ENCODE measurements at regions not wholly inside any gene's neighbourhood (a gene's known extent, or its start where the extent isn't known, plus 50 kb on each side); places are given as distances from the start of the nearest gene placed in this dataset.

GRCh38 chr10:36073796-36074345 is 431.8 kb upstream of the FZD8 start:
- no peaks in the 10 kb centered on the region for H3K4me1 ChIP-seq (ENCODE audit: control insufficient read depth in 1 of 2, insufficient read depth in 2 of 2, low read length in 2 of 2)
- no peak for DNase-seq
- no peak for TF ChIP-seq CTCF (IDR thresholded peaks at IDR 0.05)
- no peaks in the 10 kb centered on the region for H4K20me1 ChIP-seq (ENCODE audit: insufficient read depth, low read length)
- H2AFZ ChIP-seq (ENCODE audit: insufficient read depth, low read depth, low read length, poor library complexity, severe bottlenecking), result no peak overlapping the region
- no peak overlapping the region for H3K9ac ChIP-seq (ENCODE audit: insufficient read depth, low read length, poor library complexity, severe bottlenecking)
- Mint-ChIP-seq H3K4me1 (no peaks in the 10 kb centered on the region), H3K9me3 (peaks cover 0 to 13% (median 4%) of the 10 kb centered on the region in 7 donors), H3K27me3 (ENCODE audit: low read depth in 3 of 3) (no peaks in the 10 kb centered on the region), H3K27ac (peak overlapping the region in 1 of 7 donors; percentile 45), H3K4me3 (no peak overlapping the region), H3K36me3 (no peaks in the 10 kb centered on the region)
- H3K9me3 ChIP-seq (replicated peaks in 1 of 2; ENCODE audit: control insufficient read depth in 1 of 2, insufficient read depth in 1 of 2, low read length in 2 of 2), result peaks cover 4 to 5% of the 10 kb centered on the region in 2 donors
- no peak overlapping the region for H3K4me3 ChIP-seq (replicated peaks in 1 of 3; ENCODE audit: low read depth in 2 of 3, low read length in 3 of 3)
- intact Hi-C loops (cut with micrococcal nuclease), result no loop called here
- H3K79me2 ChIP-seq (ENCODE audit: insufficient read depth, low read length), result no peaks in the 10 kb centered on the region
- no peak overlapping the region for H3K4me2 ChIP-seq (replicated peaks; ENCODE audit: extremely low read depth, low read length, poor library complexity, severe bottlenecking)
- no peaks in the 10 kb centered on the region for H3K36me3 ChIP-seq (replicated peaks in 1 of 2; ENCODE audit: control insufficient read depth in 1 of 2, insufficient read depth in 2 of 2, low read length in 2 of 2)
- WGBS (ENCODE audit: insufficient coverage), result 57% methylated on average over 2 of the region's 2 CpGs
- no peak overlapping the region for H3K27ac ChIP-seq (ENCODE audit: low read depth in 1 of 2, low read length in 2 of 2)
- no peaks in the 10 kb centered on the region for H3K27me3 ChIP-seq (ENCODE audit: control insufficient read depth in 2 of 2, insufficient read depth in 2 of 2, low read length in 2 of 2)

GRCh38 chr10:36068542-36068941 is 426.4 kb upstream of the FZD8 start:
- peaks cover 14 to 25% (median 23%) of the 10 kb centered on the region in 7 donors for H3K9me3 Mint-ChIP-seq
- Histone ChIP-seq H3K9me3 (replicated peaks in 1 of 2; ENCODE audit: control insufficient read depth in 1 of 2, insufficient read depth in 1 of 2, low read length in 2 of 2) (peaks cover 22 to 35% of the 10 kb centered on the region in 2 donors), H3K4me1 (ENCODE audit: control insufficient read depth in 1 of 2, insufficient read depth in 2 of 2, low read length in 2 of 2) (no peaks in the 10 kb centered on the region), H3K4me3 (replicated peaks in 1 of 3; ENCODE audit: low read depth in 2 of 3, low read length in 3 of 3) (no peak overlapping the region), H3K79me2 (ENCODE audit: insufficient read depth, low read length) (no peaks in the 10 kb centered on the region), H4K20me1 (ENCODE audit: insufficient read depth, low read length) (no peaks in the 10 kb centered on the region), H2AFZ (ENCODE audit: insufficient read depth, low read depth, low read length, poor library complexity, severe bottlenecking) (no peak overlapping the region), H3K27me3 (ENCODE audit: control insufficient read depth in 2 of 2, insufficient read depth in 2 of 2, low read length in 2 of 2) (no peaks in the 10 kb centered on the region), H3K36me3 (replicated peaks in 1 of 2; ENCODE audit: control insufficient read depth in 1 of 2, insufficient read depth in 2 of 2, low read length in 2 of 2) (no peaks in the 10 kb centered on the region), H3K4me2 (replicated peaks; ENCODE audit: extremely low read depth, low read length, poor library complexity, severe bottlenecking) (no peak overlapping the region), H3K27ac (ENCODE audit: low read depth in 1 of 2, low read length in 2 of 2) (no peak overlapping the region), H3K9ac (ENCODE audit: insufficient read depth, low read length, poor library complexity, severe bottlenecking) (no peak overlapping the region)
- no peak overlapping the region for H3K27ac Mint-ChIP-seq
- no peaks in the 10 kb centered on the region for H3K36me3 Mint-ChIP-seq
- TF ChIP-seq CTCF (IDR thresholded peaks at IDR 0.05), result no peak
- no peak for DNase-seq
- no peaks in the 10 kb centered on the region for H3K4me1 Mint-ChIP-seq
- no peak overlapping the region for H3K4me3 Mint-ChIP-seq
- H3K27me3 Mint-ChIP-seq (ENCODE audit: low read depth in 3 of 3), result no peaks in the 10 kb centered on the region
- intact Hi-C loops (cut with micrococcal nuclease), result no loop called here
